ENCODE measurements at regions not wholly inside any gene's neighbourhood (a gene's known extent, or its start where the extent isn't known, plus 50 kb on each side); places are given as distances from the start of the nearest gene placed in this dataset.

- TF ChIP-seq ZNF274 (IDR thresholded peaks at IDR 0.05; ENCODE audit: low read depth, low read length), result no peak
- no peak for TF ChIP-seq CTCF (IDR thresholded peaks at IDR 0.05 in 2 of 3, conservative IDR thresholded peaks at IDR 0.05 in 1 of 3; ENCODE audit: borderline replicate concordance in 1 of 3, insufficient read depth in 1 of 3, low read depth in 2 of 3, low read length in 2 of 3)
- TF ChIP-seq POLR2AphosphoS5 (IDR thresholded peaks at IDR 0.05; ENCODE audit: low read depth, low read length), result no peak
- no peak for TF ChIP-seq RAD21 (IDR thresholded peaks at IDR 0.05; ENCODE audit: low read depth)
- TF ChIP-seq, protein P1, sequence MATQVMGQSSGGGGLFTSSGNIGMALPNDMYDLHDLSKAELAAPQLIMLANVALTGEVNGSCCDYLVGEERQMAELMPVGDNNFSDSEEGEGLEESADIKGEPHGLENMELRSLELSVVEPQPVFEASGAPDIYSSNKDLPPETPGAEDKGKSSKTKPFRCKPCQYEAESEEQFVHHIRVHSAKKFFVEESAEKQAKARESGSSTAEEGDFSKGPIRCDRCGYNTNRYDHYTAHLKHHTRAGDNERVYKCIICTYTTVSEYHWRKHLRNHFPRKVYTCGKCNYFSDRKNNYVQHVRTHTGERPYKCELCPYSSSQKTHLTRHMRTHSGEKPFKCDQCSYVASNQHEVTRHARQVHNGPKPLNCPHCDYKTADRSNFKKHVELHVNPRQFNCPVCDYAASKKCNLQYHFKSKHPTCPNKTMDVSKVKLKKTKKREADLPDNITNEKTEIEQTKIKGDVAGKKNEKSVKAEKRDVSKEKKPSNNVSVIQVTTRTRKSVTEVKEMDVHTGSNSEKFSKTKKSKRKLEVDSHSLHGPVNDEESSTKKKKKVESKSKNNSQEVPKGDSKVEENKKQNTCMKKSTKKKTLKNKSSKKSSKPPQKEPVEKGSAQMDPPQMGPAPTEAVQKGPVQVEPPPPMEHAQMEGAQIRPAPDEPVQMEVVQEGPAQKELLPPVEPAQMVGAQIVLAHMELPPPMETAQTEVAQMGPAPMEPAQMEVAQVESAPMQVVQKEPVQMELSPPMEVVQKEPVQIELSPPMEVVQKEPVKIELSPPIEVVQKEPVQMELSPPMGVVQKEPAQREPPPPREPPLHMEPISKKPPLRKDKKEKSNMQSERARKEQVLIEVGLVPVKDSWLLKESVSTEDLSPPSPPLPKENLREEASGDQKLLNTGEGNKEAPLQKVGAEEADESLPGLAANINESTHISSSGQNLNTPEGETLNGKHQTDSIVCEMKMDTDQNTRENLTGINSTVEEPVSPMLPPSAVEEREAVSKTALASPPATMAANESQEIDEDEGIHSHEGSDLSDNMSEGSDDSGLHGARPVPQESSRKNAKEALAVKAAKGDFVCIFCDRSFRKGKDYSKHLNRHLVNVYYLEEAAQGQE (IDR thresholded peaks at IDR 0.05; ENCODE audit: low read depth), result no peak
- no peak for TF ChIP-seq SRF (IDR thresholded peaks at IDR 0.05; ENCODE audit: low read depth)
- TF ChIP-seq POLR2A (IDR thresholded peaks at IDR 0.05; ENCODE audit: borderline replicate concordance, extremely low read depth, insufficient read depth, insufficient read length), result no peak
- TF ChIP-seq, protein P2, sequence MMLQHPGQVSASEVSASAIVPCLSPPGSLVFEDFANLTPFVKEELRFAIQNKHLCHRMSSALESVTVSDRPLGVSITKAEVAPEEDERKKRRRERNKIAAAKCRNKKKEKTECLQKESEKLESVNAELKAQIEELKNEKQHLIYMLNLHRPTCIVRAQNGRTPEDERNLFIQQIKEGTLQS (IDR thresholded peaks at IDR 0.05), result no peak
- TF ChIP-seq EZH2 (IDR thresholded peaks at IDR 0.05), result no peak
- TF ChIP-seq ZBTB33 (IDR thresholded peaks at IDR 0.05; ENCODE audit: extremely low read depth, insufficient replicate concordance, low read length), result no peak
- no peak for TF ChIP-seq ZFX (IDR thresholded peaks at IDR 0.05)
- TF ChIP-seq, protein P3, sequence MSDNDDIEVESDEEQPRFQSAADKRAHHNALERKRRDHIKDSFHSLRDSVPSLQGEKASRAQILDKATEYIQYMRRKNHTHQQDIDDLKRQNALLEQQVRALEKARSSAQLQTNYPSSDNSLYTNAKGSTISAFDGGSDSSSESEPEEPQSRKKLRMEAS (IDR thresholded peaks at IDR 0.05), result no peak
- TF ChIP-seq JUND (IDR thresholded peaks at IDR 0.05), result no peak
These were observed 85.9 kb upstream of the RFX8 start for GRCh38 chr2:101560780-101561315.

Data from HCT116 (cell line).